C4-2B (cell line): ENCODE measurements at regions not wholly inside any gene's neighbourhood (a gene's known extent, or its start where the extent isn't known, plus 50 kb on each side); places are given as distances from the start of the nearest gene placed in this dataset.

Experiments used
- ZFX ChIP-seq: fragments of 450-650 bp; IDR thresholded peaks from 2 replicates; pipeline ENCODE4 v1.6.1; 2017
- TF ChIP-seq, protein P1 (sequence below): fragments of 450-650 bp; conservative IDR thresholded peaks from 2 replicates; pipeline ENCODE4 v1.5.1; 2017; ENCODE audit warnings: mild to moderate bottlenecking

GRCh38 chr6:90729057-90729456 is 142.2 kb upstream of the MAP3K7 start:
- TF ChIP-seq, protein P1, sequence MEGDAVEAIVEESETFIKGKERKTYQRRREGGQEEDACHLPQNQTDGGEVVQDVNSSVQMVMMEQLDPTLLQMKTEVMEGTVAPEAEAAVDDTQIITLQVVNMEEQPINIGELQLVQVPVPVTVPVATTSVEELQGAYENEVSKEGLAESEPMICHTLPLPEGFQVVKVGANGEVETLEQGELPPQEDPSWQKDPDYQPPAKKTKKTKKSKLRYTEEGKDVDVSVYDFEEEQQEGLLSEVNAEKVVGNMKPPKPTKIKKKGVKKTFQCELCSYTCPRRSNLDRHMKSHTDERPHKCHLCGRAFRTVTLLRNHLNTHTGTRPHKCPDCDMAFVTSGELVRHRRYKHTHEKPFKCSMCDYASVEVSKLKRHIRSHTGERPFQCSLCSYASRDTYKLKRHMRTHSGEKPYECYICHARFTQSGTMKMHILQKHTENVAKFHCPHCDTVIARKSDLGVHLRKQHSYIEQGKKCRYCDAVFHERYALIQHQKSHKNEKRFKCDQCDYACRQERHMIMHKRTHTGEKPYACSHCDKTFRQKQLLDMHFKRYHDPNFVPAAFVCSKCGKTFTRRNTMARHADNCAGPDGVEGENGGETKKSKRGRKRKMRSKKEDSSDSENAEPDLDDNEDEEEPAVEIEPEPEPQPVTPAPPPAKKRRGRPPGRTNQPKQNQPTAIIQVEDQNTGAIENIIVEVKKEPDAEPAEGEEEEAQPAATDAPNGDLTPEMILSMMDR: no peak
- TF ChIP-seq ZFX: no peak
